Panc1 (cell line): ENCODE measurements at regions not wholly inside any gene's neighbourhood (a gene's known extent, or its start where the extent isn't known, plus 50 kb on each side); places are given as distances from the start of the nearest gene placed in this dataset.

ENCODE experiments used
- ATAC-seq: fragments of 200-7000 bp; cut with Tn5 transposase; 2 replicates; pipeline ENCODE4 v1.9.1; 2020; ENCODE audit warnings: mild to moderate bottlenecking, moderate library complexity
- BruUV-seq: library from RNA; stranded (reverse); fragments of 400-500 nt; replicated peaks from 2 replicates; lab custom pipeline; 2021; lab: Mats Ljungman, UMichigan
- CTCF ChIA-PET: fragments of 300-600 bp; sonication (Branson Sonifier 250); formaldehyde crosslinking; loops from one replicate; lab custom pipeline; 2022; ENCODE audit warnings: antibody characterized with exemption; lab: Charles Lee
- POLR2A ChIA-PET: fragments of 300-600 bp; sonication (Branson Sonifier 250); formaldehyde crosslinking; loops from one replicate; lab custom pipeline; 2022; ENCODE audit warnings: antibody characterized with exemption; lab: Charles Lee
- DNase-seq: peaks from one replicate; pipeline ENCODE4 v3.0.0-alpha.2; 2010; ENCODE audit warnings: low read depth, low spot score
- H3K27ac ChIP-seq: 2 replicates; pipeline ENCODE4 v1.5.1; 2011; ENCODE audit warnings: mild to moderate bottlenecking, low read length, inconsistent platforms
- H3K27me3 ChIP-seq: fragments of 200-500 bp; sonication (Bioruptor generic); 2 replicates; pipeline ENCODE4 v1.6.0; 2014; ENCODE audit warnings: low read length, inconsistent platforms; ENCODE audit not compliant: control insufficient read depth, insufficient read depth
- H3K36me3 ChIP-seq: fragments of 200-500 bp; sonication (Bioruptor generic); 2 replicates; pipeline ENCODE4 v1.5.1; 2014; ENCODE audit warnings: inconsistent platforms, mild to moderate bottlenecking, low read length, moderate library complexity; ENCODE audit not compliant: control insufficient read depth, insufficient read depth
- H3K4me1 ChIP-seq: 2 replicates; pipeline ENCODE4 v1.5.1; 2011; ENCODE audit warnings: inconsistent platforms, mild to moderate bottlenecking, low read length, moderate library complexity; ENCODE audit not compliant: control insufficient read depth, insufficient read depth
- H3K4me3 ChIP-seq, 2 experiments: 2 replicates each; pipeline ENCODE4 v1.5.1; 2011 to 2012; ENCODE audit warnings: low read depth in 2 of 2, low read length in 2 of 2, mild to moderate bottlenecking in 2 of 2, inconsistent platforms in 1 of 2, moderate library complexity in 1 of 2
- H3K9me3 ChIP-seq: fragments of 200-500 bp; sonication (Bioruptor generic); 2 replicates; pipeline ENCODE4 v1.5.1; 2014; ENCODE audit warnings: low read depth, mild to moderate bottlenecking, inconsistent platforms, low read length, moderate library complexity; ENCODE audit not compliant: control insufficient read depth, insufficient read depth
- CTCF ChIP-seq: fragments of 450-650 bp; IDR thresholded peaks from 2 replicates; pipeline ENCODE4 v1.5.1; 2017; ENCODE audit warnings: mild to moderate bottlenecking
- POLR2AphosphoS5 ChIP-seq: IDR thresholded peaks from 2 replicates; pipeline ENCODE4 v1.6.1; 2012; ENCODE audit warnings: mild to moderate bottlenecking, low read depth, low read length, moderate library complexity
- REST ChIP-seq, 2 experiments: IDR thresholded peaks; 2 replicates each; pipeline ENCODE4 v1.6.1; 2011 to 2012; ENCODE audit warnings: low read depth in 2 of 2, control low read depth in 1 of 2, low read length in 1 of 2, mild to moderate bottlenecking in 1 of 2, moderate library complexity in 1 of 2; ENCODE audit not compliant: insufficient read depth in 1 of 2
- SIN3A ChIP-seq: IDR thresholded peaks from 2 replicates; pipeline ENCODE4 v1.6.1; 2012; ENCODE audit warnings: low read depth, mild to moderate bottlenecking, low read length, moderate library complexity, borderline replicate concordance; ENCODE audit not compliant: insufficient read depth
- TCF7L2 ChIP-seq: IDR thresholded peaks from 2 replicates; pipeline ENCODE4 v1.6.1; 2011; ENCODE audit warnings: mild to moderate bottlenecking, low read depth, low read length, inconsistent platforms
- in situ Hi-C: cut with HindIII; loops from 2 replicates; pipeline ENCODE4 v1.10.0; 2016; ENCODE audit warnings: low sequenced_read_pairs, low pct_unique_long_range_greater_than_20kb
- intact Hi-C: fragments of 100-400 bp; cut with micrococcal nuclease; formaldehyde crosslinking; loops from one replicate; pipeline ENCODE4 v1.10.0; 2022; ENCODE audit not compliant: unreplicated experiment

DNA sequence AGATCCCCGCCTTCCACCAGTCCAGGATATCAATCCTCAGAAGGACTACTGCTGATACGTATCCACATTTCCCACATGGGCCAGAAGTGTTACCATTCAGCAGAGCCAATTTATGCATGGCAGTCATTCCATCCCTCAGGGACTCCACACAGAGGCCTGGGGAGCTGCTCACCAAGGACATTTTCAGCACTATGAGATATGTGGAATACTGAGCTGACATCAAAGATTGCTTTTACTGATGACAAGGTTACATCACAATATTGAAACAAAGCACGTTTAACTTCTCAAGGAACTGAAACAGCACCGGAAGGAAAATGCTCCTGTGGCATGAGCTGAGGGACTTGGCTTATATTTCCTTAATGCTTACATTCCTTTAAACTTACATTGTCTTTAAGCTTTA, 335.1 kb downstream of the BMPER start:
- no peak for TF ChIP-seq TCF7L2
- TF ChIP-seq SIN3A = no peak
- TF ChIP-seq POLR2AphosphoS5 = no peak
- TF ChIP-seq REST (IDR thresholded peaks at IDR 0.05; ENCODE audit: insufficient read depth in 1 of 2, low read depth in 2 of 2, low read length in 1 of 2) = no peak
- no peak for TF ChIP-seq CTCF
- no peaks in the 10 kb centered on the region for H3K9me3 ChIP-seq
- H3K4me1 ChIP-seq = no peaks in the 10 kb centered on the region
- no peak overlapping the region for H3K27ac ChIP-seq
- H3K27me3 ChIP-seq = no peaks in the 10 kb centered on the region
- BruUV-seq = no TSS peak
- no peak overlapping the region for H3K4me3 ChIP-seq
- DNase-seq (no peak), ATAC-seq (no peak)
- intact Hi-C loops (no loop called here), in situ Hi-C loops (no loop called here)
- POLR2A ChIA-PET = no interaction called here
- CTCF ChIA-PET = no interaction called here
- no peaks in the 10 kb centered on the region for H3K36me3 ChIP-seq

DNA sequence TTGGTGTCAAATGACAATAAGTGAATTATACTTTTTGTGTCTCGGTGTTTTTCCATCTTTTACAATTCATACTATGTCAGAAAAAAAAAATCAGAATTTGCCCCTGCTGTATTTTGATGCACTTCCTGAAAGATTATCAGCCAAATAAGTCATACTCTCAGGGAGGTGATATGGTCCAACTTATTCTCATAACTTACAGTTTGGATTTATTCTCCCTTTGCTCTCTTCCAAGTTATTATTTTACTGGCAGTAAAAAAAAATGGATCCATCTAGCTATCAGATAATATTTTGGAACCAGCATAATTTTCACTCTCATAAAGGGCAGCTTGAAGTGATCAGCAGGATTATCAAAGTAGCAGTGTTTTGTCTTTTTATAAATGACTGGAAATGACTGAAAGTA, 337.1 kb downstream of the BMPER start:
- no peak for TF ChIP-seq REST (IDR thresholded peaks at IDR 0.05; ENCODE audit: insufficient read depth in 1 of 2, low read depth in 2 of 2, low read length in 1 of 2)
- no peak for TF ChIP-seq SIN3A
- no peak for TF ChIP-seq TCF7L2
- no peak for TF ChIP-seq CTCF
- TF ChIP-seq POLR2AphosphoS5 = no peak
- no peaks in the 10 kb centered on the region for H3K4me1 ChIP-seq
- no peak for ATAC-seq
- in situ Hi-C loops = no loop called here
- H3K36me3 ChIP-seq = no peaks in the 10 kb centered on the region
- DNase-seq = no peak
- BruUV-seq = no TSS peak
- ChIA-PET CTCF (no interaction called here), POLR2A (no interaction called here)
- no peak overlapping the region for H3K27ac ChIP-seq
- intact Hi-C loops = no loop called here
- no peaks in the 10 kb centered on the region for H3K9me3 ChIP-seq
- no peaks in the 10 kb centered on the region for H3K27me3 ChIP-seq
- H3K4me3 ChIP-seq = no peak overlapping the region
